GM04504 (cell line): ENCODE measurements at regions not wholly inside any gene's neighbourhood (a gene's known extent, or its start where the extent isn't known, plus 50 kb on each side); places are given as distances from the start of the nearest gene placed in this dataset.

Source experiments
- DNase-seq: peaks from one replicate; pipeline ENCODE4 v3.0.0-alpha.2; 2012; ENCODE audit warnings: low read depth

- DNase-seq = no peak
Measured at GRCh38 chr2:152974146-152974545, 255.7 kb downstream of the ARL6IP6 start.

GRCh38 chr2:152971685-152972084, 253.3 kb downstream of the ARL6IP6 start:
- DNase-seq = no peak

- no peak for DNase-seq
Measured at GRCh38 chr2:152962446-152962845, 244.0 kb downstream of the ARL6IP6 start.

GRCh38 chr2:152961351-152961750, 242.9 kb downstream of the ARL6IP6 start:
- no peak for DNase-seq

GRCh38 chr2:152950126-152950525, 231.7 kb downstream of the ARL6IP6 start:
- no peak for DNase-seq

GRCh38 chr2:152944099-152944498, 225.7 kb downstream of the ARL6IP6 start:
- no peak for DNase-seq

GRCh38 chr2:152942940-152943440, 224.6 kb downstream of the ARL6IP6 start:
- DNase-seq = no peak

GRCh38 chr2:152930501-152930900, 212.1 kb downstream of the ARL6IP6 start:
- no peak for DNase-seq

- no peak for DNase-seq
Measured at GRCh38 chr2:152929628-152930027, 211.2 kb downstream of the ARL6IP6 start.

- DNase-seq = peak; percentile 4
Measured at GRCh38 chr2:152925547-152926448, 207.4 kb downstream of the ARL6IP6 start.

- DNase-seq = no peak
Measured at GRCh38 chr2:152924722-152925121, 206.3 kb downstream of the ARL6IP6 start.

- no peak for DNase-seq
Measured at GRCh38 chr2:152924219-152924618, 205.8 kb downstream of the ARL6IP6 start.

GRCh38 chr2:152920846-152921245, 202.4 kb downstream of the ARL6IP6 start:
- DNase-seq = peak; percentile 2

GRCh38 chr2:152910970-152911369, 192.6 kb downstream of the ARL6IP6 start:
- no peak for DNase-seq

GRCh38 chr2:152907046-152907445, 188.6 kb downstream of the ARL6IP6 start:
- no peak for DNase-seq

GRCh38 chr2:152894051-152894450, 175.6 kb downstream of the ARL6IP6 start:
- no peak for DNase-seq

- DNase-seq = no peak
Measured at GRCh38 chr2:152890736-152891135, 172.3 kb downstream of the ARL6IP6 start.

GRCh38 chr2:152883951-152884487, 165.6 kb downstream of the ARL6IP6 start:
- no peak for DNase-seq

- no peak for DNase-seq
Measured at GRCh38 chr2:152881527-152881926, 163.1 kb downstream of the ARL6IP6 start.

GRCh38 chr2:152879275-152879674, 160.9 kb downstream of the ARL6IP6 start:
- DNase-seq = no peak

GRCh38 chr2:152875701-152876695, 157.6 kb downstream of the ARL6IP6 start:
- peak; percentile 24 for DNase-seq

- no peak for DNase-seq
Measured at GRCh38 chr2:152874955-152875354, 156.5 kb downstream of the ARL6IP6 start.
